A549 (cell line): ENCODE measurements at regions not wholly inside any gene's neighbourhood (a gene's known extent, or its start where the extent isn't known, plus 50 kb on each side); places are given as distances from the start of the nearest gene placed in this dataset.

Experiments used
- ATAC-seq, 2 experiments: fragments of 200-7000 bp in 1 of 2; fragments of >200 bp in 1 of 2; cut with Nextera tagmentation in 1 of 2; cut with Tn5 transposase in 1 of 2; 3 replicates each; pipeline versions ENCODE4 v1.8.0 to v1.9.1; 2018 to 2020; ENCODE audit warnings: mild to moderate bottlenecking in 1 of 2, moderate library complexity in 1 of 2
- CTCF ChIA-PET: fragments of 300-600 bp; sonication (Branson Sonifier 250); formaldehyde crosslinking; extraction: SDS; loops from one replicate; lab custom pipeline; 2021; ENCODE audit warnings: antibody characterized with exemption, inconsistent platforms; lab: Yijun Ruan, JAX
- POLR2A ChIA-PET: fragments of 350-600 bp; formaldehyde crosslinking; extraction: SDS; loops from one replicate; lab custom pipeline; 2021; ENCODE audit warnings: antibody characterized with exemption, inconsistent platforms; lab: Yijun Ruan, JAX
- DNase-seq, 2 experiments: peaks; one replicate each; pipeline versions ENCODE4 v3.0.0 to v3.0.0-alpha.2; 2011 to 2016; ENCODE audit warnings: low read depth in 1 of 2, low spot score in 1 of 2
- FAIRE-seq: peaks from 2 replicates; lab custom pipeline; 2011; peaks lifted over from hg19 to GRCh38; lab: Jason Lieb, UNC
- H3K27ac ChIP-seq, 2 experiments: fragments of >200 bp; sonication (Bioruptor Twin); formaldehyde crosslinking; 3 replicates each; pipeline ENCODE4 v1.5.1; 2016 to 2017
- H3K4me1 ChIP-seq: fragments of >200 bp; sonication (Bioruptor Twin); formaldehyde crosslinking; 3 replicates; pipeline ENCODE4 v1.6.1; 2016
- H3K4me2 ChIP-seq: fragments of >200 bp; sonication (Bioruptor Twin); formaldehyde crosslinking; 3 replicates; pipeline ENCODE4 v1.6.1; 2016
- H3K4me3 ChIP-seq: fragments of >200 bp; sonication (Bioruptor Twin); formaldehyde crosslinking; 3 replicates; pipeline ENCODE4 v1.5.1; 2016
- H3K9me3 ChIP-seq: fragments of >200 bp; sonication (Bioruptor Twin); formaldehyde crosslinking; 3 replicates; pipeline ENCODE4 v1.6.1; 2016
- BHLHE40 ChIP-seq: IDR thresholded peaks from 2 replicates; pipeline ENCODE4 v1.6.1; 2012; ENCODE audit warnings: low read depth, low read length, inconsistent platforms
- CBX8 ChIP-seq: fragments of 200-600 bp; sonication (generic); IDR thresholded peaks from 2 replicates; pipeline ENCODE4 v1.6.1; 2016
- CTCF ChIP-seq: fragments of >200 bp; sonication (Bioruptor Twin); formaldehyde crosslinking; IDR thresholded peaks from 3 replicates; pipeline ENCODE4 v1.5.1; 2016
- EHF ChIP-seq: fragments of 250-450 bp; sonication (Bioruptor Pico); IDR thresholded peaks from 2 replicates; pipeline ENCODE4 v1.5.0; 2020; ENCODE audit warnings: mild to moderate bottlenecking
- FOSB ChIP-seq: fragments of 250-450 bp; sonication (Bioruptor Pico); IDR thresholded peaks from 2 replicates; pipeline ENCODE4 v1.5.0; 2020; ENCODE audit warnings: mild to moderate bottlenecking, moderate library complexity
- FOXS1 ChIP-seq: fragments of 250-450 bp; sonication (Bioruptor Pico); IDR thresholded peaks from 2 replicates; pipeline ENCODE4 v1.5.0; 2020; ENCODE audit warnings: mild to moderate bottlenecking, moderate library complexity
- HDAC2 ChIP-seq: fragments of 200-600 bp; sonication (generic); IDR thresholded peaks from 2 replicates; pipeline ENCODE4 v1.6.1; 2016
- HEYL ChIP-seq: fragments of 250-450 bp; sonication (Bioruptor Pico); IDR thresholded peaks from 2 replicates; pipeline ENCODE4 v1.8.0; 2021; ENCODE audit warnings: mild to moderate bottlenecking, moderate library complexity
- HOXB13 ChIP-seq: fragments of 250-450 bp; sonication (Bioruptor Pico); IDR thresholded peaks from 2 replicates; pipeline ENCODE4 v1.5.0; 2020; ENCODE audit warnings: low read depth, mild to moderate bottlenecking, moderate library complexity
- JUN ChIP-seq, 2 experiments: fragments of >200 bp; sonication (Bioruptor Twin); formaldehyde crosslinking; IDR thresholded peaks; 2 replicates in 1 of 2; 3 replicates in 1 of 2; pipeline ENCODE4 v1.6.1; 2016 to 2017
- KDM1A ChIP-seq: fragments of 200-600 bp; sonication (generic); IDR thresholded peaks from 2 replicates; pipeline ENCODE4 v1.6.1; 2016; ENCODE audit warnings: low read depth, mild to moderate bottlenecking
- KDM5A ChIP-seq: fragments of 200-600 bp; sonication (generic); IDR thresholded peaks from 2 replicates; pipeline ENCODE4 v1.6.1; 2016; ENCODE audit warnings: antibody characterized with exemption, mild to moderate bottlenecking
- NPAS2 ChIP-seq: fragments of 250-450 bp; sonication (Bioruptor Pico); IDR thresholded peaks from 2 replicates; pipeline ENCODE4 v1.8.0; 2022; ENCODE audit warnings: mild to moderate bottlenecking, moderate library complexity, borderline replicate concordance
- POLR2A ChIP-seq: IDR thresholded peaks from 2 replicates; pipeline ENCODE4 v1.6.1; 2012; ENCODE audit warnings: mild to moderate bottlenecking, low read length
- RAD21 ChIP-seq, 2 experiments: fragments of >200 bp in 1 of 2; sonication (Bioruptor Twin) in 1 of 2; formaldehyde crosslinking in 1 of 2; IDR thresholded peaks in 1 of 2; conservative IDR thresholded peaks in 1 of 2; 2 replicates in 1 of 2; 3 replicates in 1 of 2; pipeline ENCODE4 v1.6.1; 2012 to 2018; ENCODE audit warnings: inconsistent platforms in 1 of 2
- RARB ChIP-seq: fragments of 250-450 bp; sonication (Bioruptor Pico); IDR thresholded peaks from 2 replicates; pipeline ENCODE4 v1.8.0; 2021; ENCODE audit warnings: mild to moderate bottlenecking, moderate library complexity
- REST ChIP-seq: fragments of 200-600 bp; sonication (generic); IDR thresholded peaks from 2 replicates; pipeline ENCODE4 v1.6.1; 2016; ENCODE audit warnings: antibody characterized with exemption, mild to moderate bottlenecking, moderate library complexity
- RFX5 ChIP-seq: fragments of 450-650 bp; IDR thresholded peaks from 2 replicates; pipeline ENCODE4 v1.7.1; 2014; ENCODE audit warnings: antibody characterized with exemption, mild to moderate bottlenecking, moderate library complexity
- RNF2 ChIP-seq: fragments of 200-600 bp; sonication (generic); IDR thresholded peaks from 2 replicates; pipeline ENCODE4 v1.6.1; 2016; ENCODE audit warnings: low read depth, mild to moderate bottlenecking, antibody characterized with exemption, moderate library complexity, borderline replicate concordance
- SMC3 ChIP-seq: fragments of >200 bp; sonication (Bioruptor Twin); formaldehyde crosslinking; IDR thresholded peaks from 3 replicates; pipeline ENCODE4 v1.6.1; 2018; ENCODE audit warnings: inconsistent platforms
- SREBF2 ChIP-seq: fragments of 450-650 bp; IDR thresholded peaks from 2 replicates; pipeline ENCODE4 v1.6.1; 2014; ENCODE audit warnings: mild to moderate bottlenecking, moderate library complexity
- TFCP2L1 ChIP-seq: fragments of 250-450 bp; sonication (Bioruptor Pico); IDR thresholded peaks from 2 replicates; pipeline ENCODE4 v1.5.0; 2021; ENCODE audit warnings: mild to moderate bottlenecking
- USF2 ChIP-seq: fragments of 450-650 bp; IDR thresholded peaks from 2 replicates; pipeline ENCODE4 v1.6.1; 2014; ENCODE audit warnings: antibody characterized with exemption
- WGBS: methylation state at CpG from one replicate; pipeline ENCODE4 v1.1.6; 2017; ENCODE audit errors: missing lambda C conversion rate; 5-methylcytosine and 5-hydroxymethylcytosine counted together
- TF ChIP-seq, protein P1 (sequence below): fragments of >200 bp; sonication (Bioruptor Twin); formaldehyde crosslinking; IDR thresholded peaks from 2 replicates; pipeline ENCODE4 v1.6.1; 2016
- TF ChIP-seq, protein P2 (sequence below): IDR thresholded peaks from 2 replicates; pipeline ENCODE4 v1.6.1; 2012; ENCODE audit warnings: low read depth, borderline replicate concordance
- TF ChIP-seq, protein P3 (sequence below): fragments of 250-450 bp; sonication (Bioruptor Pico); IDR thresholded peaks from 2 replicates; pipeline ENCODE4 v1.5.0; 2021; ENCODE audit warnings: mild to moderate bottlenecking, moderate library complexity, borderline replicate concordance

DNA sequence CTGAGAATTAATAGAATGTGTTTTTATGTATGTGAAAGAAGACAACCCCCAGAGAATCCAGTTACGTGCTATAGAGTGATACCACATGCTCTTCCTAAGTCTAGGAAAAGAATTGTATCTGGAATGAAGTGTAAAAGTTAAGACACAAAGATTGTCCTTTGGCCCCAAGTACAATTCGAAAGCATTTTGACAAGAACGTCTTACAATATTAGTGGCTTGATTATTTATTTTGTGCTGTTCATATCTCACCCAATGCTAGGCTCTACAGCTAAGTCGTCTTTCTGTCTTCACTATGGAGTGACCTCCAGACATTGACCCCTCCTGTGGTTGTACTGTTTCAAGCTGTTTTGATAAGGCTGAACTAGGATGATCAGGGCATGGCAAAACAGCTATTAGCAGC lies 345.7 kb upstream of the C2CD4B start:
- H3K4me2 ChIP-seq, result no peak overlapping the region
- TF ChIP-seq, protein P1, sequence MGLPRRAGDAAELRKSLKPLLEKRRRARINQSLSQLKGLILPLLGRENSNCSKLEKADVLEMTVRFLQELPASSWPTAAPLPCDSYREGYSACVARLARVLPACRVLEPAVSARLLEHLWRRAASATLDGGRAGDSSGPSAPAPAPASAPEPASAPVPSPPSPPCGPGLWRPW, result no peak
- no peak for TF ChIP-seq RARB (CRISPR knock-in tag)
- no peak for TF ChIP-seq POLR2A
- no peak for TF ChIP-seq REST
- TF ChIP-seq, all 56 proteins: peak for 0
- ATAC-seq, result no peak
- no peak for FAIRE-seq
- Histone ChIP-seq H3K27ac (no peak overlapping the region), H3K9me3 (no peaks in the 10 kb centered on the region), H3K4me3 (no peak overlapping the region), H3K4me1 (peaks cover 30% of the 10 kb centered on the region)
- no peak for DNase-seq
- 86% methylated on average over 4 of the region's 4 CpGs for WGBS
- ChIA-PET POLR2A (no interaction called here), CTCF (interaction anchor here (1.4 to 1.6 kb wide), 2 partner anchors 39 to 232 kb away, joined by 4 to 5 read pairs; no protein-coding TSS in a partner anchor)

DNA sequence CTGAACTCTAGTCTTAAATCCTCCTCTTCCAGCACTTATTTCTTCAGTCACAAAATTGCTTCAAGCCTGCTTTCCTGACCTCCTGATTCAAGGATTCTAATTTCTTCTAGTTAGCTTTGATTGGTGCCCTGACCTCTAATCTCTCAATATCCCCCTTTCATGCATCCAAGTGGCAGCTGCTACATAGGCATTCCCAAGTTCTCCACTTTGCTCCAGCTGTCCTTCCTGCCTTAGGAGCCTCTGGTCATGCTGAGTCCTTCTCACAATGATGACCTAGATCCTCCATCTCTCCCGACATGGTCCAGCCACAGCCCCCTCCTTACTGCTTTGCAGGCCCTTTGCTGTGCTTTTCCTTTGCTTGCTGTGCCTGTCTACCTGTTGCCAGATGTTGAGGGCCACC lies 347.8 kb upstream of the C2CD4B start:
- FAIRE-seq, result no peak
- TF ChIP-seq, protein P1, result no peak
- TF ChIP-seq NPAS2 (CRISPR knock-in tag) (no peak), RAD21 (conservative IDR thresholded peaks at IDR 0.05 in 1 of 2, IDR thresholded peaks at IDR 0.05 in 1 of 2) (no peak), BHLHE40 (no peak), SREBF2 (no peak), EHF (no peak), HOXB13 (CRISPR knock-in tag) (no peak), SMC3 (no peak), HDAC2 (no peak), KDM5A (no peak), RFX5 (no peak)
- Histone ChIP-seq H3K4me1 (peaks cover 10% of the 10 kb centered on the region; the same call in 2 of the 3 replicates), H3K9me3 (no peaks in the 10 kb centered on the region), H3K4me3 (no peak overlapping the region), H3K27ac (no peak overlapping the region), H3K4me2 (no peak overlapping the region)
- 83% methylated on average over 1 of the region's 1 CpG for WGBS
- no peak for ATAC-seq
- POLR2A ChIA-PET, result no interaction called here
- CTCF ChIA-PET, result interaction anchor here (1.7 kb wide), 1 partner anchor 11 kb away, joined by 5 read pairs; no protein-coding TSS in a partner anchor
- DNase-seq, result no peak

DNA sequence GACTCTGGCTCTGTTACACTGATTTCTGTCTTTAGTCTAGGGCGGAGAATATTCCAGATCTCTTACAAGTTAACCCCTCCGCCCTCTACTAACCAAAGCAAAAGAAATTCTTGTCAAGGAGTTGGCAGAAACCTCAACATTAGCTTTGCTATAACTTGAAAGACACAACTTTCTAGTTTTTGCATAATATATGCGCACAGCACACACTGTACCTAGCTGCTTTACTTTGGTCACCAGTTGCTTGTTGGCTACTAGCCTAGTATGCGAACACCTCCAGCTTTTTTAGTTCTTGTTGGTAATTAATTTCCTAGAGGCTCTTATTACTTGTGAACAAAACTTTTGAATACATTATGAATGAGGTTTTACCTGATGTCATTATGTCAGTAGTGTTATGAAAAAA lies 348.8 kb upstream of the C2CD4B start:
- H3K4me1 ChIP-seq, result peaks cover 7% of the 10 kb centered on the region; the same call in 2 of the 3 replicates
- POLR2A ChIA-PET, result no interaction called here
- DNase-seq (no peak), ATAC-seq (no peak), FAIRE-seq (no peak)
- H3K27ac ChIP-seq, result no peak overlapping the region
- no peaks in the 10 kb centered on the region for H3K9me3 ChIP-seq
- no peak overlapping the region for H3K4me3 ChIP-seq
- CTCF ChIA-PET, result interaction anchor here (1.4 to 1.7 kb wide), 2 partner anchors 10 to 11 kb away, joined by 3 to 5 read pairs; no protein-coding TSS in a partner anchor
- 86% methylated on average over 4 of the region's 4 CpGs for WGBS
- H3K4me2 ChIP-seq, result no peak overlapping the region
- no peak for TF ChIP-seq RNF2
- TF ChIP-seq KDM1A, result no peak
- TF ChIP-seq, protein P2, sequence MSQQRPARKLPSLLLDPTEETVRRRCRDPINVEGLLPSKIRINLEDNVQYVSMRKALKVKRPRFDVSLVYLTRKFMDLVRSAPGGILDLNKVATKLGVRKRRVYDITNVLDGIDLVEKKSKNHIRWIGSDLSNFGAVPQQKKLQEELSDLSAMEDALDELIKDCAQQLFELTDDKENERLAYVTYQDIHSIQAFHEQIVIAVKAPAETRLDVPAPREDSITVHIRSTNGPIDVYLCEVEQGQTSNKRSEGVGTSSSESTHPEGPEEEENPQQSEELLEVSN, result no peak
- TF ChIP-seq TFCP2L1, result no peak
- TF ChIP-seq RAD21 (conservative IDR thresholded peaks at IDR 0.05 in 1 of 2, IDR thresholded peaks at IDR 0.05 in 1 of 2), result no peak
- no peak for TF ChIP-seq FOSB
- TF ChIP-seq, protein P3, sequence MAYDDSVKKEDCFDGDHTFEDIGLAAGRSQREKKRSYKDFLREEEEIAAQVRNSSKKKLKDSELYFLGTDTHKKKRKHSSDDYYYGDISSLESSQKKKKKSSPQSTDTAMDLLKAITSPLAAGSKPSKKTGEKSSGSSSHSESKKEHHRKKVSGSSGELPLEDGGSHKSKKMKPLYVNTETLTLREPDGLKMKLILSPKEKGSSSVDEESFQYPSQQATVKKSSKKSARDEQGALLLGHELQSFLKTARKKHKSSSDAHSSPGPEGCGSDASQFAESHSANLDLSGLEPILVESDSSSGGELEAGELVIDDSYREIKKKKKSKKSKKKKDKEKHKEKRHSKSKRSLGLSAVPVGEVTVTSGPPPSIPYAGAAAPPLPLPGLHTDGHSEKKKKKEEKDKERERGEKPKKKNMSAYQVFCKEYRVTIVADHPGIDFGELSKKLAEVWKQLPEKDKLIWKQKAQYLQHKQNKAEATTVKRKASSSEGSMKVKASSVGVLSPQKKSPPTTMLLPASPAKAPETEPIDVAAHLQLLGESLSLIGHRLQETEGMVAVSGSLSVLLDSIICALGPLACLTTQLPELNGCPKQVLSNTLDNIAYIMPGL (CRISPR knock-in tag), result no peak
- no peak for TF ChIP-seq CTCF
- no peak for TF ChIP-seq USF2
- no peak for TF ChIP-seq HEYL (CRISPR knock-in tag)
- TF ChIP-seq FOXS1, result no peak
- TF ChIP-seq EHF, result no peak
- TF ChIP-seq CBX8, result no peak
- TF ChIP-seq JUN (IDR thresholded peaks at IDR 0.05), result no peak
